ENCODE measurements at regions not wholly inside any gene's neighbourhood (a gene's known extent, or its start where the extent isn't known, plus 50 kb on each side); places are given as distances from the start of the nearest gene placed in this dataset.

GRCh38 chr1:10856863-10857598 is 60.6 kb upstream of the CASZ1 start (continued):
- TF ChIP-seq CTCF (IDR thresholded peaks at IDR 0.05; ENCODE audit: low read depth, low read length, missing input control), result no peak
- TF ChIP-seq EGR1 (IDR thresholded peaks at IDR 0.05; ENCODE audit: low read depth in 2 of 2), result no peak
- no peak for TF ChIP-seq RXRA (IDR thresholded peaks at IDR 0.05)
- TF ChIP-seq YY1 (IDR thresholded peaks at IDR 0.05), result no peak
- TF ChIP-seq NR2F2 (IDR thresholded peaks at IDR 0.05), result no peak

GRCh38 chr1:10857687-10858086 is 61.2 kb upstream of the CASZ1 start:
- Histone ChIP-seq H3K36me3 (ENCODE audit: control insufficient read depth in 4 of 4, insufficient read depth in 3 of 4, low read depth in 1 of 4, low read length in 3 of 4) (no peaks in the 10 kb centered on the region), H3K27ac (ENCODE audit: low read depth in 1 of 2, low read length in 2 of 2) (no peak overlapping the region), H3K4me1 (ENCODE audit: control insufficient read depth in 4 of 4, insufficient read depth in 4 of 4, low read length in 3 of 4) (peaks cover 0 to 14% (median 11%) of the 10 kb centered on the region in 4 donors), H3K9ac (ENCODE audit: low read depth in 1 of 2, low read length in 2 of 2) (no peak overlapping the region), H3K9me3 (ENCODE audit: control insufficient read depth in 4 of 4, low read length in 3 of 4) (no peaks in the 10 kb centered on the region), H3K4me3 (ENCODE audit: low read depth in 1 of 3, low read length in 3 of 3) (no peak overlapping the region), H3K27me3 (ENCODE audit: control insufficient read depth in 4 of 4, insufficient read depth in 4 of 4, low read length in 3 of 4) (no peaks in the 10 kb centered on the region)
- 88% methylated on average over 11 of the region's 11 CpGs for WGBS
- no peak for TF ChIP-seq EGR1 (IDR thresholded peaks at IDR 0.05; ENCODE audit: low read depth in 2 of 2)
- TF ChIP-seq HNF4A (conservative IDR thresholded peaks at IDR 0.05), result no peak
- DNase-seq (ENCODE audit: low spot score), result no peak

- H3K36me3 ChIP-seq (ENCODE audit: control insufficient read depth in 4 of 4, insufficient read depth in 3 of 4, low read depth in 1 of 4, low read length in 3 of 4), result no peaks in the 10 kb centered on the region
- TF ChIP-seq CTCF (IDR thresholded peaks at IDR 0.05; ENCODE audit: low read depth, low read length, missing input control) (no peak), REST (IDR thresholded peaks at IDR 0.05) (no peak), MAX (IDR thresholded peaks at IDR 0.05) (no peak), FOXA1 (IDR thresholded peaks at IDR 0.05) (no peak), ZBTB33 (IDR thresholded peaks at IDR 0.05) (no peak), EGR1 (IDR thresholded peaks at IDR 0.05; ENCODE audit: low read depth in 2 of 2) (no peak), NR2F2 (IDR thresholded peaks at IDR 0.05) (no peak), YY1 (IDR thresholded peaks at IDR 0.05) (no peak), FOXA2 (IDR thresholded peaks at IDR 0.05) (no peak), GABPA (IDR thresholded peaks at IDR 0.05 in 1 of 2, conservative IDR thresholded peaks at IDR 0.05 in 1 of 2) (no peak), HNF4A (conservative IDR thresholded peaks at IDR 0.05) (no peak), TAF1 (conservative IDR thresholded peaks at IDR 0.05) (no peak), RAD21 (IDR thresholded peaks at IDR 0.05) (no peak), JUND (IDR thresholded peaks at IDR 0.05) (no peak), HNF4G (IDR thresholded peaks at IDR 0.05) (no peak), RXRA (IDR thresholded peaks at IDR 0.05) (no peak)
- no peaks in the 10 kb centered on the region for H3K9me3 ChIP-seq (ENCODE audit: control insufficient read depth in 4 of 4, low read length in 3 of 4)
- peaks cover 0 to 26% (median 19%) of the 10 kb centered on the region in 4 donors for H3K4me1 ChIP-seq (ENCODE audit: control insufficient read depth in 4 of 4, insufficient read depth in 4 of 4, low read length in 3 of 4)
- 77% methylated on average over 13 of the region's 13 CpGs for WGBS
- H3K27ac ChIP-seq (ENCODE audit: low read depth in 1 of 2, low read length in 2 of 2), result no peak overlapping the region
- no peak overlapping the region for H3K9ac ChIP-seq (ENCODE audit: low read depth in 1 of 2, low read length in 2 of 2)
- DNase-seq (ENCODE audit: low spot score), result no peak
- no peak overlapping the region for H3K4me3 ChIP-seq (ENCODE audit: low read depth in 1 of 3, low read length in 3 of 3)
- no peaks in the 10 kb centered on the region for H3K27me3 ChIP-seq (ENCODE audit: control insufficient read depth in 4 of 4, insufficient read depth in 4 of 4, low read length in 3 of 4)
Measured at GRCh38 chr1:10860218-10860617, 63.8 kb upstream of the CASZ1 start.
